Prostate gland (tissue), 2 donors: ENCODE measurements at regions not wholly inside any gene's neighbourhood (a gene's known extent, or its start where the extent isn't known, plus 50 kb on each side); places are given as distances from the start of the nearest gene placed in this dataset.
"Not testable (repeated sequence)": the region's sequence is repeated elsewhere in the genome, so short reads cannot be mapped to it uniquely, and the experiment has no call there.

Experiments used
- POLR2A ChIP-seq: fragments of 450-650 bp; IDR thresholded peaks from one replicate; pipeline ENCODE4 v1.6.1; 2016; ENCODE audit warnings: antibody characterized with exemption, mild to moderate bottlenecking
- TF ChIP-seq, protein P1 (sequence below), 4 experiments: fragments of 200-600 bp in 2 of 4; fragments of 450-650 bp in 2 of 4; sonication (generic) in 2 of 4; IDR thresholded peaks; 1 replicate in 3 of 4; 2 replicates in 1 of 4; pipeline ENCODE4 v1.5.1; 2016 to 2019; ENCODE audit warnings: antibody characterized with exemption in 4 of 4, mild to moderate bottlenecking in 2 of 4, moderate library complexity in 2 of 4

GRCh38 chr3:174366904-174367303 is 492.2 kb upstream of the NAALADL2 start:
- not testable (repeated sequence) for TF ChIP-seq POLR2A
- TF ChIP-seq, protein P1, sequence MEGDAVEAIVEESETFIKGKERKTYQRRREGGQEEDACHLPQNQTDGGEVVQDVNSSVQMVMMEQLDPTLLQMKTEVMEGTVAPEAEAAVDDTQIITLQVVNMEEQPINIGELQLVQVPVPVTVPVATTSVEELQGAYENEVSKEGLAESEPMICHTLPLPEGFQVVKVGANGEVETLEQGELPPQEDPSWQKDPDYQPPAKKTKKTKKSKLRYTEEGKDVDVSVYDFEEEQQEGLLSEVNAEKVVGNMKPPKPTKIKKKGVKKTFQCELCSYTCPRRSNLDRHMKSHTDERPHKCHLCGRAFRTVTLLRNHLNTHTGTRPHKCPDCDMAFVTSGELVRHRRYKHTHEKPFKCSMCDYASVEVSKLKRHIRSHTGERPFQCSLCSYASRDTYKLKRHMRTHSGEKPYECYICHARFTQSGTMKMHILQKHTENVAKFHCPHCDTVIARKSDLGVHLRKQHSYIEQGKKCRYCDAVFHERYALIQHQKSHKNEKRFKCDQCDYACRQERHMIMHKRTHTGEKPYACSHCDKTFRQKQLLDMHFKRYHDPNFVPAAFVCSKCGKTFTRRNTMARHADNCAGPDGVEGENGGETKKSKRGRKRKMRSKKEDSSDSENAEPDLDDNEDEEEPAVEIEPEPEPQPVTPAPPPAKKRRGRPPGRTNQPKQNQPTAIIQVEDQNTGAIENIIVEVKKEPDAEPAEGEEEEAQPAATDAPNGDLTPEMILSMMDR (IDR thresholded peaks at IDR 0.05), result not testable (repeated sequence)
